ENCODE measurements at regions not wholly inside any gene's neighbourhood (a gene's known extent, or its start where the extent isn't known, plus 50 kb on each side); places are given as distances from the start of the nearest gene placed in this dataset.

GRCh38 chrX:20681683-20682082 lies 415.0 kb upstream of the RPS6KA3 start:
- TF ChIP-seq POLR2AphosphoS5 (IDR thresholded peaks at IDR 0.05; ENCODE audit: borderline replicate concordance, low read depth, low read length) = no peak
- no peak for TF ChIP-seq EZH2 (IDR thresholded peaks at IDR 0.05)
- no peak for TF ChIP-seq FOXP2 (optimal IDR thresholded peaks at IDR 0.05; ENCODE audit: control extremely low read depth, extremely low read length, insufficient read depth)

Measured in SK-N-MC (cell line).